ENCODE measurements at regions not wholly inside any gene's neighbourhood (a gene's known extent, or its start where the extent isn't known, plus 50 kb on each side); places are given as distances from the start of the nearest gene placed in this dataset.

DNA sequence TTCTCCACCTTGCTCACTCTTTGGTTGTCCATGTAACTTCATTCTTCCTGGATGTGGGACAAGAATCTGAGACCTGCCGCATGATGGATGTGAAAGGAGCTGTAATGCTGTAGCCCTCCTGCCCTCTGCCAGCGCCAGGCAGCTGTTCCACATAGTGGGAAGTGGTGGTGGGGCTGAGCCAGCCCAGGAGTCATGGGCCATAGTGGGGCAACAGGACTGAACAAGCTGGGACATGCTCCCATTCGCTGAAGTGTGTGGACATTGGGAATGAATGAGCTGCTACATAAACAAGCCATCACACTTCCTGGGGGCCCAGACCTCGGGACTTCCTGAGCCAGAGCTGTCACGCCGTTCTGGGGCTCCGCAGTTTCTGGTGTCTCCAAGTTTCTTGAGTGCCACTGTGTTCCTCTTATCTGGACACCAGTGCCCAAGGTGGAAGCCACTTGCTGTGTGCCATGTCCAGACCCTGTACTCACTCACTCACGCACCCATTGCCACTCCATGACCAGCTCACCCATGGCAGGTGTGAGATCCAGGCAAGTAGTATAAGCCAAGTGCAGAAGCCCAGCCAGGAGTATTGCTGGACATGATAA lies 624.3 kb upstream of the EPHA6 start:
- no peak overlapping the region for H3K4me3 ChIP-seq (replicated peaks in 1 of 3)
- H3K27ac ChIP-seq: no peak overlapping the region
- DNase-seq: no peak
- intact Hi-C loops (cut with DNase I): no loop called here
- no peaks in the 10 kb centered on the region for H3K9me3 ChIP-seq
- no peak for TF ChIP-seq POLR2A (IDR thresholded peaks at IDR 0.05)
- TF ChIP-seq, protein P1, sequence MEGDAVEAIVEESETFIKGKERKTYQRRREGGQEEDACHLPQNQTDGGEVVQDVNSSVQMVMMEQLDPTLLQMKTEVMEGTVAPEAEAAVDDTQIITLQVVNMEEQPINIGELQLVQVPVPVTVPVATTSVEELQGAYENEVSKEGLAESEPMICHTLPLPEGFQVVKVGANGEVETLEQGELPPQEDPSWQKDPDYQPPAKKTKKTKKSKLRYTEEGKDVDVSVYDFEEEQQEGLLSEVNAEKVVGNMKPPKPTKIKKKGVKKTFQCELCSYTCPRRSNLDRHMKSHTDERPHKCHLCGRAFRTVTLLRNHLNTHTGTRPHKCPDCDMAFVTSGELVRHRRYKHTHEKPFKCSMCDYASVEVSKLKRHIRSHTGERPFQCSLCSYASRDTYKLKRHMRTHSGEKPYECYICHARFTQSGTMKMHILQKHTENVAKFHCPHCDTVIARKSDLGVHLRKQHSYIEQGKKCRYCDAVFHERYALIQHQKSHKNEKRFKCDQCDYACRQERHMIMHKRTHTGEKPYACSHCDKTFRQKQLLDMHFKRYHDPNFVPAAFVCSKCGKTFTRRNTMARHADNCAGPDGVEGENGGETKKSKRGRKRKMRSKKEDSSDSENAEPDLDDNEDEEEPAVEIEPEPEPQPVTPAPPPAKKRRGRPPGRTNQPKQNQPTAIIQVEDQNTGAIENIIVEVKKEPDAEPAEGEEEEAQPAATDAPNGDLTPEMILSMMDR (IDR thresholded peaks at IDR 0.05): no peak
- H3K27me3 ChIP-seq: no peaks in the 10 kb centered on the region
- WGBS, 2 donors: 88 to 93% methylated on average over 8 of the region's 8 CpGs
- no peaks in the 10 kb centered on the region for H3K4me1 ChIP-seq
- no peaks in the 10 kb centered on the region for H3K36me3 ChIP-seq

DNA sequence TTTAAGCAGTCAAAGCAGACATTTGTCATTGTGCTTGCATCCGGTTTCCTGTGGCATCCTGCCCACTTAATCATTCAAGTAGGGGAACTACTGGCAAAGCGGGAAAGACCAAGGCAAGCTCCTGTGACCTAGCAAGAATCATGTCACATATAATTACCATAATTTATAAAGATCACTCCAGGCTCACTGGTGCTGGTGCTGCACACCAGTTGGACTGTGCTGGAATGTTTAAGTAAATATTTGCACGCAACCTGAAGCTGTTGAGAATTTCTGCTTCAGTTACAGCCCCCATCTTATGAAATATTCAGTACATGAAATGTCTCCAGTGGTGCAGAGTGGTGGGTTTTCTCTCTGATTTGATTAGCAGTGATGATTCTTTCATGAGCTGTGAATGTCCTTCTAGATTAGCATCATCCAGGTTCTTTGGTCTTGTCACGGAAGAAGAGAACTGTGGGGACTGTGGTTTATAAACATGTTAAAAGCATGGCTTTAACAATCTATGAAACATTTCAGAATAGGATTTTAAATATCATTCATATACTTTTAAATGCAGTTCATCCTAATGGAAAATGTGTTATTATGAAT lies 621.3 kb upstream of the EPHA6 start:
- no peak for TF ChIP-seq POLR2A (IDR thresholded peaks at IDR 0.05)
- TF ChIP-seq, protein P1 (IDR thresholded peaks at IDR 0.05): no peak
- peak; percentile 3 to 7 for DNase-seq
- Histone ChIP-seq H3K27me3 (no peaks in the 10 kb centered on the region), H3K9me3 (no peaks in the 10 kb centered on the region), H3K36me3 (no peaks in the 10 kb centered on the region), H3K4me1 (no peaks in the 10 kb centered on the region), H3K27ac (no peak overlapping the region), H3K4me3 (replicated peaks in 1 of 3) (no peak overlapping the region)
- intact Hi-C loops (cut with DNase I): no loop called here
- 55 to 56% methylated on average over 4 of the region's 4 CpGs for WGBS, 2 donors

DNA sequence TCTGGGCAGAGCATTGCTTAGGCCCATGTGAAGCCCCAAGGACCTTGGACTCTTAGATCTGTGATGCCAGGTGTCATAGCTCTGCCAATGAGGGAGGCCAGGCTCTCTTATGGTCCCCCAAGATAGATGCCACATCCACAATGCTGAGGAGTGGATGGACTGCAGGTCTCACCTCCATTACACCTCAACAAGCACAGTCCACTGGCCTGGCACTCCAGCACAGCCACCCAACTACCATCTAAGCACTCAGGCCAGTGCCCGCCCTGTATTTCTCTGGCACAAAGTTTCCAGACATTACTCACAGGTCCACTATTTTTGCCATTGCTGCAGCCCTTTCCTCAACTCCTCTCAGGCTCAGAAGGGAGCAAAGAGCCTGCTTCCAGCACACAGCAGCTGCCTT lies 613.5 kb upstream of the EPHA6 start:
- no peaks in the 10 kb centered on the region for H3K27me3 ChIP-seq
- TF ChIP-seq, protein P1 (IDR thresholded peaks at IDR 0.05): no peak
- TF ChIP-seq POLR2A (IDR thresholded peaks at IDR 0.05): no peak
- no peak for DNase-seq
- no peak overlapping the region for H3K4me3 ChIP-seq (replicated peaks in 1 of 3)
- H3K9me3 ChIP-seq: no peaks in the 10 kb centered on the region
- intact Hi-C loops (cut with DNase I): no loop called here
- no peak overlapping the region for H3K27ac ChIP-seq
- WGBS, 2 donors: 95 to 100% methylated on average over 1 of the region's 1 CpG
- no peaks in the 10 kb centered on the region for H3K36me3 ChIP-seq
- H3K4me1 ChIP-seq: no peaks in the 10 kb centered on the region

DNA sequence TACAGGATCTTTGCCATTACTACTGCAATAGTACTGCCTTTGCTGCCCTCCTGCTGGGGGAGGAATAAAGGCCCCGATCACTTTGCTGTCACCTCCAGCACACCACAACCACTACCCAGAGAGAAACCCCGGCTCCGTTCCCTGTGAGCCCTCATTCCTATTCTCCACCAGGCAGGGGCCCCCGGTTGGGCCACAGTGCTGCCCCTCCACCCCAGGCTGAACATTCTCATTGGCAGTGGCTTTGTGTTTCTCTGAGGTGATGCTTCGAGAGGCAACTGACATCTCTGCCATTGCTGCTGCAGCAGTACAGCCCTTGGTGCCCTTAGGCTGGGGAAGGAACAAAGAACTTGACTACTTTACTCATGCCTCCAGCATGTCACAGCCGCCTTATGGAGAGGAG lies 612.9 kb upstream of the EPHA6 start:
- H3K9me3 ChIP-seq: no peaks in the 10 kb centered on the region
- intact Hi-C loops (cut with DNase I): no loop called here
- H3K36me3 ChIP-seq: no peaks in the 10 kb centered on the region

DNA sequence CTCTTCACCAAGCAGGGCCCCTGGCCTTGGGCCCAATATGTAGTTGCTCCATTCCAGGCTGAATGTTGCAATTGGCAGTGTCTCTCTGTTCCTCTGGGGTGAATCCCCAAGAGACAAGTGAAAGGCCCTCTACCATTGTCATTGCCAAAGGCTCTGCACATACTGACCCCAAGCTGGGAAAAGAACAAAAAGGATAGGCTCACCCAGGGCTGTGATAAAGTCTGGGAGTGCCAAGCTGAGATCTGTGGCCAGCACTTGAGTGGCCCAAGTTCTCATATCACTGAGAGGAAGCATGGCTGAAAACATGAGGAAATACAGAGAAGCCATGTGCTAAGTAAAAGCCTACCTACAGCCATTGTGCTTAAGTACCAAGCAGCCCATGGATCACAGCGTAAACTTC lies 612.2 kb upstream of the EPHA6 start:
- WGBS, 2 donors: 92 to 95% methylated on average over 1 of the region's 1 CpG
- H3K9me3 ChIP-seq: no peaks in the 10 kb centered on the region
- no peak for DNase-seq

More for the DNA sequence above, 612.9 kb upstream of the EPHA6 start:
- TF ChIP-seq POLR2A (IDR thresholded peaks at IDR 0.05): no peak
- TF ChIP-seq, protein P1 (IDR thresholded peaks at IDR 0.05): no peak
- no peak for DNase-seq
- Histone ChIP-seq H3K27ac (no peak overlapping the region), H3K4me1 (no peaks in the 10 kb centered on the region), H3K27me3 (no peaks in the 10 kb centered on the region), H3K4me3 (replicated peaks in 1 of 3) (no peak overlapping the region)
- WGBS, 2 donors: 95 to 97% methylated on average over 6 of the region's 6 CpGs

More for the DNA sequence above, 612.2 kb upstream of the EPHA6 start:
- Histone ChIP-seq H3K4me1 (no peaks in the 10 kb centered on the region), H3K4me3 (replicated peaks in 1 of 3) (no peak overlapping the region), H3K36me3 (no peaks in the 10 kb centered on the region), H3K27me3 (no peaks in the 10 kb centered on the region), H3K27ac (no peak overlapping the region)
- no peak for TF ChIP-seq POLR2A (IDR thresholded peaks at IDR 0.05)
- TF ChIP-seq, protein P1 (IDR thresholded peaks at IDR 0.05): no peak
- intact Hi-C loops (cut with DNase I): no loop called here

Data from thyroid gland (tissue), 4 donors.